ENCODE measurements at regions not wholly inside any gene's neighbourhood (a gene's known extent, or its start where the extent isn't known, plus 50 kb on each side); places are given as distances from the start of the nearest gene placed in this dataset.

DNA sequence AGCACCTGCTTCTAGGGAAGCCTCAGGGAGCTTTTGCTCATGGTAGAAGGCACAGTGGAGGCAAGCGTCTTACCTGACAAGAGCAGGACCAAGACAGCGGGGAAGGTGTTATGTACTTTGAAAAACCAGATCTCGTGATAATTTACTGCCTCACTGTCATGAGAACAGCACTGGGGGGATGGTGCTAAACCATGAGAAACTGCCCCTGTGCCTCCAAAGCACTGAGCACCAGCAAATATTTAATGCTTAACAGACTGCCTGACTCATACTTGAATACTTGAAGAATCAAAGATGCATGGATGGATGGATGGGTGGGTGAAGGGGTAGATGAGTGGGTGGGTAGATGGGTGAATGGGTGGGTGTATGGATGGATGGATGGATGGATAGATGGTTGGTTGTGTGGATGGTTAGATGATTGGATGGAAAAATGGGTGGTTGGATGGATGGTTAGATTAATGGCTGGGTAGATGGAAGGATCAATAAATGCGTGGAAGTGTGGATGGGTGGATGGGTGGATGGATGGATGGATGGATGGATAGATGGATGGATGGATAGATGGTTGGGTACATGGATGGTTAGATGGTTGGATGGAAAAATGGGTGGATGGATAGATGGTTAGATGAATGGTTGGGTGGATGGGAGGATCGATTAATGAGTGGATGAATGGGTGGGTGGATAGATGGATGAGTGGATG, 101.1 kb upstream of the IPO5 start (continued):
- TF ChIP-seq, protein P1, sequence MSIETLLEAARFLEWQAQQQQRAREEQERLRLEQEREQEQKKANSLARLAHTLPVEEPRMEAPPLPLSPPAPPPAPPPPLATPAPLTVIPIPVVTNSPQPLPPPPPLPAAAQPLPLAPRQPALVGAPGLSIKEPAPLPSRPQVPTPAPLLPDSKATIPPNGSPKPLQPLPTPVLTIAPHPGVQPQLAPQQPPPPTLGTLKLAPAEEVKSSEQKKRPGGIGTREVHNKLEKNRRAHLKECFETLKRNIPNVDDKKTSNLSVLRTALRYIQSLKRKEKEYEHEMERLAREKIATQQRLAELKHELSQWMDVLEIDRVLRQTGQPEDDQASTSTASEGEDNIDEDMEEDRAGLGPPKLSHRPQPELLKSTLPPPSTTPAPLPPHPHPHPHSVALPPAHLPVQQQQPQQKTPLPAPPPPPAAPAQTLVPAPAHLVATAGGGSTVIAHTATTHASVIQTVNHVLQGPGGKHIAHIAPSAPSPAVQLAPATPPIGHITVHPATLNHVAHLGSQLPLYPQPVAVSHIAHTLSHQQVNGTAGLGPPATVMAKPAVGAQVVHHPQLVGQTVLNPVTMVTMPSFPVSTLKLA (IDR thresholded peaks at IDR 0.05), result no peak
- TF ChIP-seq ZNF350 (CRISPR knock-in tag; IDR thresholded peaks at IDR 0.05; ENCODE audit: borderline replicate concordance, low read depth) (no peak), ZNF224 (CRISPR knock-in tag; IDR thresholded peaks at IDR 0.05) (no peak), TARDBP (CRISPR knock-in tag; IDR thresholded peaks at IDR 0.05) (no peak), ASH2L (IDR thresholded peaks at IDR 0.05; ENCODE audit: insufficient read length, low read depth, low read length) (no peak), FOSL2 (CRISPR knock-in tag; IDR thresholded peaks at IDR 0.05) (no peak), NONO (IDR thresholded peaks at IDR 0.05) (no peak), NONO (CRISPR knock-in tag; conservative IDR thresholded peaks at IDR 0.05) (no peak), KDM6A (CRISPR knock-in tag; IDR thresholded peaks at IDR 0.05; ENCODE audit: low read depth) (no peak)

DNA sequence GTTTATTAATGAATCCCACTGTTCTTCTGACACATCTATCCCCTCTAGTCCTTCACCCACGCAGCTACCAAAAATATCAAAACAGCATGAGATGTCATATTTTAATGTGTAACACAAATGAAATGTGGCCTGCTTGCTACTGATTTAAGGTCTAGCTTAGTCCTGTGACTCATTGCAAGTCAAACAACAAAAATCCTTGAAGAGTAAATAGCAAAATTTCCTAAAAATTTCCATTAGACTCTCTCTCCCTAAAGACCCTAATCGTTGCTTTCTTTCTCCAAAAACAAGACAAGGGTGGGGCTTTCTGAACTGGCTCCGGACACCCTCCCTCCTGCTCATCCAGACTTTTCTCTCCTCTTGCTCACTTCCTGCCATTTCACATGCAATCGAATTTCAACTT, 99.9 kb upstream of the IPO5 start:
- no peak for FAIRE-seq
- Histone ChIP-seq H2AFZ (ENCODE audit: low read length) (no peak overlapping the region), H4K20me1 (ENCODE audit: insufficient read depth, low read length) (no peaks in the 10 kb centered on the region), H3K4me1 (ENCODE audit: insufficient read depth, low read length) (peaks cover 22% of the 10 kb centered on the region), H3K36me3 (replicated peaks in 1 of 2; ENCODE audit: control insufficient read depth in 1 of 2, insufficient read depth in 2 of 2, low read length in 2 of 2) (no peaks in the 10 kb centered on the region), H3K4me3 (replicated peaks in 1 of 3; ENCODE audit: insufficient read depth in 1 of 3, low read depth in 2 of 3, low read length in 3 of 3) (no peak overlapping the region), H3K79me2 (ENCODE audit: insufficient read depth, low read length) (no peaks in the 10 kb centered on the region), H3K27me3 (ENCODE audit: control insufficient read depth in 1 of 2, insufficient read depth in 2 of 2, low read length in 2 of 2) (peaks cover 0 to 24% of the 10 kb centered on the region in 2 experiments; a peak in 3 of 5 replicates), H3K9ac (ENCODE audit: insufficient read depth, low read depth, low read length) (no peak overlapping the region), H3K9me3 (ENCODE audit: low read length) (no peaks in the 10 kb centered on the region), H3K27ac (ENCODE audit: extremely low read length, insufficient read depth, low read length) (no peak overlapping the region), H3K4me2 (ENCODE audit: low read depth, low read length) (no peak overlapping the region)
- DNase-seq (ENCODE audit: low spot score), result no peak
- POLR2A ChIA-PET, result no interaction called here
- CTCF ChIA-PET (ENCODE audit: low intra/inter-chr PET ratio, low total read pairs), result no interaction called here
- in situ Hi-C loops (cut with HindIII; ENCODE audit: extremely low pct_ligation_motif_present, low pct_unique_long_range_greater_than_20kb), result loop anchor here (10.0 to 25.0 kb wide), 3 partner anchors 241 to 809 kb away; no protein-coding TSS in a partner anchor
- intact Hi-C loops (cut with micrococcal nuclease; ENCODE audit: unreplicated experiment), result loop anchor here (10.0 kb wide), 2 partner anchors 251 to 291 kb away; partner anchors contain the start of gene FARP1
- WGBS (ENCODE audit: low lambda C conversion rate), result 5% methylated on average over 4 of the region's 4 CpGs
- ATAC-seq, result no peak
- no TSS peak for BruUV-seq (replicated peaks)
- TF ChIP-seq YEATS2 (CRISPR knock-in tag; IDR thresholded peaks at IDR 0.05; ENCODE audit: borderline replicate concordance), result no peak
- no peak for TF ChIP-seq ZNF598 (CRISPR knock-in tag; IDR thresholded peaks at IDR 0.05; ENCODE audit: borderline replicate concordance)
- TF ChIP-seq, protein P2, sequence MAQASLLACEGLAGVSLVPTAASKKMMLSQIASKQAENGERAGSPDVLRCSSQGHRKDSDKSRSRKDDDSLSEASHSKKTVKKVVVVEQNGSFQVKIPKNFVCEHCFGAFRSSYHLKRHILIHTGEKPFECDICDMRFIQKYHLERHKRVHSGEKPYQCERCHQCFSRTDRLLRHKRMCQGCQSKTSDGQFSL (CRISPR knock-in tag; IDR thresholded peaks at IDR 0.05), result no peak
